HUDEP-2 (cell line): ENCODE measurements at regions not wholly inside any gene's neighbourhood (a gene's known extent, or its start where the extent isn't known, plus 50 kb on each side); places are given as distances from the start of the nearest gene placed in this dataset.
"Not testable (repeated sequence)": the region's sequence is repeated elsewhere in the genome, so short reads cannot be mapped to it uniquely, and the experiment has no call there.

ENCODE experiments used
- DNase-seq, 76 experiments: peaks; one replicate each; lab custom pipeline; 2025; ENCODE audit not compliant: unreplicated experiment in 76 of 76; lab: John Stamatoyannopoulos, UW

GRCh38 chr10:30199376-30200016 is 140.1 kb upstream of the JCAD start:
- no peak for DNase-seq

GRCh38 chr10:30197186-30197585 is 137.8 kb upstream of the JCAD start:
- DNase-seq = no peak

- DNase-seq = not testable (repeated sequence)
These were observed 137.2 kb upstream of the JCAD start for GRCh38 chr10:30196559-30196958.

GRCh38 chr10:30192846-30193608 is 133.6 kb upstream of the JCAD start:
- no peak for DNase-seq

GRCh38 chr10:30190577-30191552 is 131.5 kb upstream of the JCAD start:
- DNase-seq = peak in 66 of 76 experiments; percentile 5 to 81 (median 44)

- DNase-seq = no peak
These were observed 129.8 kb upstream of the JCAD start for GRCh38 chr10:30189238-30189580.

- no peak for DNase-seq
These were observed 129.3 kb upstream of the JCAD start for GRCh38 chr10:30188556-30189237.

GRCh38 chr10:30188101-30188500 is 128.7 kb upstream of the JCAD start:
- no peak for DNase-seq

- DNase-seq = no peak
These were observed 127.6 kb upstream of the JCAD start for GRCh38 chr10:30187010-30187409.

GRCh38 chr10:30186371-30186875 is 127.0 kb upstream of the JCAD start:
- peak in 1 of 76 experiments; percentile 5 for DNase-seq

- DNase-seq = no peak
These were observed 126.5 kb upstream of the JCAD start for GRCh38 chr10:30185916-30186315.

- DNase-seq = no peak
These were observed 126.0 kb upstream of the JCAD start for GRCh38 chr10:30185341-30185740.

GRCh38 chr10:30184397-30185033 is 125.1 kb upstream of the JCAD start:
- DNase-seq = no peak

GRCh38 chr10:30183055-30183402 is 123.6 kb upstream of the JCAD start:
- DNase-seq = no peak

- no peak for DNase-seq
These were observed 123.0 kb upstream of the JCAD start for GRCh38 chr10:30182191-30183054.

- DNase-seq = no peak
These were observed 119.1 kb upstream of the JCAD start for GRCh38 chr10:30178356-30178964.

- DNase-seq = no peak
These were observed 117.6 kb upstream of the JCAD start for GRCh38 chr10:30176776-30177533.

GRCh38 chr10:30176182-30176581 is 116.8 kb upstream of the JCAD start:
- no peak for DNase-seq
